Bronchial epithelial cell (primary cell): ENCODE measurements at regions not wholly inside any gene's neighbourhood (a gene's known extent, or its start where the extent isn't known, plus 50 kb on each side); places are given as distances from the start of the nearest gene placed in this dataset.

Experiments used
- DNase-seq: peaks from one replicate; pipeline ENCODE4 v3.0.0-alpha.2; 2010; ENCODE audit warnings: low read depth
- FAIRE-seq: peaks from 2 replicates; lab custom pipeline; 2011; peaks lifted over from hg19 to GRCh38; lab: Jason Lieb, UNC
- H3K27me3 ChIP-seq: 2 replicates; pipeline ENCODE4 v1.5.1; 2011; ENCODE audit warnings: low read length; ENCODE audit not compliant: control insufficient read depth, insufficient read depth
- H3K36me3 ChIP-seq: 2 replicates; pipeline ENCODE4 v1.5.1; 2011; ENCODE audit warnings: low read length; ENCODE audit not compliant: control insufficient read depth, insufficient read depth
- H3K4me3 ChIP-seq: 2 replicates; pipeline ENCODE4 v1.5.1; 2011; ENCODE audit warnings: mild to moderate bottlenecking, low read depth, low read length, control low read depth
- TF ChIP-seq, protein P1 (sequence below): IDR thresholded peaks from 2 replicates; pipeline ENCODE4 v1.5.1; 2011; ENCODE audit warnings: mild to moderate bottlenecking, moderate library complexity, low read length, control low read depth, inconsistent platforms; ENCODE audit not compliant: insufficient read depth, severe bottlenecking

- DNase-seq = no peak
- Histone ChIP-seq H3K36me3 (no peaks in the 10 kb centered on the region), H3K4me3 (no peak overlapping the region), H3K27me3 (no peaks in the 10 kb centered on the region)
- FAIRE-seq = no peak
- TF ChIP-seq, protein P1, sequence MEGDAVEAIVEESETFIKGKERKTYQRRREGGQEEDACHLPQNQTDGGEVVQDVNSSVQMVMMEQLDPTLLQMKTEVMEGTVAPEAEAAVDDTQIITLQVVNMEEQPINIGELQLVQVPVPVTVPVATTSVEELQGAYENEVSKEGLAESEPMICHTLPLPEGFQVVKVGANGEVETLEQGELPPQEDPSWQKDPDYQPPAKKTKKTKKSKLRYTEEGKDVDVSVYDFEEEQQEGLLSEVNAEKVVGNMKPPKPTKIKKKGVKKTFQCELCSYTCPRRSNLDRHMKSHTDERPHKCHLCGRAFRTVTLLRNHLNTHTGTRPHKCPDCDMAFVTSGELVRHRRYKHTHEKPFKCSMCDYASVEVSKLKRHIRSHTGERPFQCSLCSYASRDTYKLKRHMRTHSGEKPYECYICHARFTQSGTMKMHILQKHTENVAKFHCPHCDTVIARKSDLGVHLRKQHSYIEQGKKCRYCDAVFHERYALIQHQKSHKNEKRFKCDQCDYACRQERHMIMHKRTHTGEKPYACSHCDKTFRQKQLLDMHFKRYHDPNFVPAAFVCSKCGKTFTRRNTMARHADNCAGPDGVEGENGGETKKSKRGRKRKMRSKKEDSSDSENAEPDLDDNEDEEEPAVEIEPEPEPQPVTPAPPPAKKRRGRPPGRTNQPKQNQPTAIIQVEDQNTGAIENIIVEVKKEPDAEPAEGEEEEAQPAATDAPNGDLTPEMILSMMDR = no peak
These were observed 62.3 kb upstream of the DPYD start for GRCh38 chr1:97983126-97983525.

DNA sequence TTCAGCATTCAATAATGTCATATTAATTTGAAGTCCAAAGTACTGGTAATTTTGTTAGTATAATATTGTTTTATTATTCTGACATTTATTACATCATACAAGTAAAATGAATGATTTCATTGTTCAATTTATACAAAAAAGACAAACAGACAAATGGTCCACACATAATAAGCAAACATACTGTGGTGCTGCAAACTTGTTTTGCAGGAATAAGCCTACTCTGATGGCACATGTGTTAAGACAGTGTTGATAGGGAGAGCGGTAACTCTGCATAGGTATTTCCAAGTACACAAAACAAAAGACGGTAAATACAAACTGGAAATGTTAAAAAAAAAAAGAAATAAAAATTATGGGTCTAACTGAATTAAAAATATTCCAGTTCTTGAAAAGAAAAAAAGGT is 59.7 kb upstream of the DPYD start:
- no peaks in the 10 kb centered on the region for H3K36me3 ChIP-seq
- no peak overlapping the region for H3K4me3 ChIP-seq
- no peak for DNase-seq
- TF ChIP-seq, protein P1 = no peak
- H3K27me3 ChIP-seq = no peaks in the 10 kb centered on the region
- no peak for FAIRE-seq

DNA sequence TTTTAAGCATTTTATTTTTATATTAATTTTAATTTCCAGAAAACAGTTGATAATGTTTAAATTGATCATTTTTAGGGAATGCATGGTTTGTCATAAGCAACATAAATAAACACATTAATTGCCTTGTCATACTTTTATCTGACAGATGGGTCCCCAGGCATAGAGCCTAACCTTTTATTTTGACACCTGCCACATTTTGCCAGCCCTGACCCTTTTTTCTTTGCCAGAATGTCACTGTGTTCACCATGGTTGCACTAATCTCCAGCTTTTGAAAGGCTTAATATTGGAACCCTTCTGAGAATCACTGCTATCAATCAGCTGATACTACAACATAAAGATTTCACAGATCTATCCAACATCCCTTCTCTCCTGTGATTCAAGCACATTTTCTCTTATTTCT is 56.0 kb upstream of the DPYD start:
- FAIRE-seq (no peak), DNase-seq (no peak)
- TF ChIP-seq, protein P1 = no peak
- Histone ChIP-seq H3K4me3 (no peak overlapping the region), H3K36me3 (no peaks in the 10 kb centered on the region), H3K27me3 (no peaks in the 10 kb centered on the region)
